Loucy (cell line): ENCODE measurements at regions not wholly inside any gene's neighbourhood (a gene's known extent, or its start where the extent isn't known, plus 50 kb on each side); places are given as distances from the start of the nearest gene placed in this dataset.

Experiments used
- CTCF ChIP-seq: fragments of 200-600 bp; sonication (generic); conservative IDR thresholded peaks from 2 replicates; pipeline ENCODE4 v1.5.1; 2014; ENCODE audit warnings: mild to moderate bottlenecking, antibody characterized with exemption, low read length
- EZH2phosphoT487 ChIP-seq: fragments of 200-600 bp; IDR thresholded peaks from 2 replicates; pipeline ENCODE4 v1.6.1; 2018; ENCODE audit warnings: antibody characterized with exemption, mild to moderate bottlenecking, moderate library complexity, borderline replicate concordance

GRCh38 chr7:42605406-42606192 is 306.3 kb downstream of the C7orf25 start:
- TF ChIP-seq CTCF (no peak), EZH2phosphoT487 (no peak)
